ENCODE measurements at regions not wholly inside any gene's neighbourhood (a gene's known extent, or its start where the extent isn't known, plus 50 kb on each side); places are given as distances from the start of the nearest gene placed in this dataset.

DNA sequence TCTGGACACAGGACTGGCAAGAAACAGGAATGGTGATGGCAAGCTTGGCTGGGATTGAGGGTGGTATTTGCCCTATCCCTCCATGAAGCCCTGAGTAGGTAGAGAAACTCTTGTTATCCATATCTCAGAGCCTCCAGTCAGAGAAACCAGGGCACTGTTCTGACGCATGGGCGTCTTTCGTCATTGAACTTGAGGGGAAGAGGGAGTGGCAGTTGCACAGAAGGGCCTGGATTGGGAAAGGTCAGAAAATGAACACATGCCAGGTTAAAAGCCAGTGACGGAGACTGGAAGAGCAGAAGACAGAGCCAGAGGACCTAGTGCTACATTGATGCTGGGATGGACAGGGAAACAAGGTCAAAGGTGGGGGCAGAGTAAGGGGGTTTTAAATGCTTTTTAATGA, 516.7 kb downstream of the PLPP3 start:
- ATAC-seq, result no peak

DNA sequence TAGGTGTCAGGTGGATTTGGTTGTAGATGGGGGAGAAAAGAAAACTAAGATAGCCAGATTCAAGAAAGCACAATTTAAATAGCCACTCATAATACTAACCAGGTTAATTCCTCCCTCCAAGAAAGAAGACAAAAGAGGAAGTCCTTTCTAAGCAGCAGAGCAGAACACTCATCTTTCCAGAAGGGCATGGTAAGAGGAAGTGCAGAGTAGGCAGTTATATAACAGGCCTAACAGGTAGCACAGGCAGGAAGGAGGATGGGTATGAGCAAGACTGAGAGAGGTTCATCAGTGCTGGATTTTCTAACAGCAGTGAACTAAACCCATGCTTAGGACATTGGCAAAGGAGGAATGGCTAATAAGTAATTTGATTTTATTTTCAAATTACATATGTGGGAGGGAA, 517.5 kb downstream of the PLPP3 start:
- ATAC-seq, result no peak

DNA sequence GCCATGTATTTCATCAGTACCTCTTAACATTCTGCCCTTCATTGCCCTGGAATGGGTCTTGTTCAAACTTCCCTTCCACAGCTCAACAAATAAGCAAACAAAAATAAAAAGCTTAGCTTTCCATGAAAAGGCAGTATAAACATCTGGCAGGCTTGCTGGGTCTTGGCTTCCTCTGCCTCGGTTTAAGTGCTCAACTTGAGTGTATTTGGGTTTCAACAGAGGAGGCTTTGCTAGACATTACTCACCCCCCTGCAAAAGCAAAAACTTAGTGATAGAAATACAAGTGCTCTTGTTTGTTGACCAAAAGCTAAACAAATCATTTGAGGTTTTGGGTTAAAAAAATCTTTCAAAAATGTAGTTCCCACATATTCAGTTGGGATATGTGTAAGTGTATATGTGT, 518.5 kb downstream of the PLPP3 start:
- ATAC-seq, result no peak

DNA sequence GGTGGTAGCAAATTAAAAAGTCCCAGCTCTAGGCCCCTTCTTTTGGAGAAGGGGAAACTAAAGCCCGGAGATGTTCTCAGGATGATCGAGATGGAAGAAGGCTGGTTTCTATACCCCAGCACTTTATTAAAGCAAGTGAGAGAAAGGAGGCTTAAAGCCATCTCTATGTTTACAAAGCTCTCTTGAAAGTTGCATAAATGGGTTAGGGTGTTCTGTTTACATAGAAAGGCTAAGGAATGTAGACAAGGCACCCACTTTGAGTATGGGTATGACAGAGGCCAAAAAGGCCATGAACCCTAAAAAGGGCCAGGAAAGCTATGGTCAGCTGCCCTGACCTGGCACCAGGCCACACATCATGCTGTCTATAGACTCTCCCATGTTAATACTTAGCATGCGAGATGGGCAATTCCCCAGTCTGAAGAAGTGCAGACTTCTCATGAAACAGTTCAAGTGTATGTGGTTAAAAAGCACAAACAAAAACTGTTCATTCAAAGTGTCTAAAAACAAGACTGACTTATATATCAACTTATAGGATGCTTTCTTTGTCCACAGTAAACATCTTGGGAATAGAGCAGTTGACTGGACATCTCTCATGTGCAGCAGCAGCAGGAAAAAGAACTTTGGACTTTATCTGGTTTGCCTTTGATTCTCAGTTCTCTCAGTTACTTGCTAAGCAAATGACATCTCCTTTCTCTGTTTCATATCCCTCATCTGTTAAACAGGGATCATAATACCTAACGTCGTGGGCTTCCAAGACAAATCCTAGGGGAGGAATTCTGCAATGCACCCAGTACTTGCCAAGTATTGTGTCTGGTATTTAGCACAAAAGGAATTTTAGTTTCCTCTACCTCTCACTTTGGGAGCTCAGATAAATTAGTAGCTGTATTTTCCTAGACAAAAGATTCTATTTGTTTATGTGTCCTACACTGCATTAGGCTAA, 521.6 kb downstream of the PLPP3 start:
- ATAC-seq, result no peak

DNA sequence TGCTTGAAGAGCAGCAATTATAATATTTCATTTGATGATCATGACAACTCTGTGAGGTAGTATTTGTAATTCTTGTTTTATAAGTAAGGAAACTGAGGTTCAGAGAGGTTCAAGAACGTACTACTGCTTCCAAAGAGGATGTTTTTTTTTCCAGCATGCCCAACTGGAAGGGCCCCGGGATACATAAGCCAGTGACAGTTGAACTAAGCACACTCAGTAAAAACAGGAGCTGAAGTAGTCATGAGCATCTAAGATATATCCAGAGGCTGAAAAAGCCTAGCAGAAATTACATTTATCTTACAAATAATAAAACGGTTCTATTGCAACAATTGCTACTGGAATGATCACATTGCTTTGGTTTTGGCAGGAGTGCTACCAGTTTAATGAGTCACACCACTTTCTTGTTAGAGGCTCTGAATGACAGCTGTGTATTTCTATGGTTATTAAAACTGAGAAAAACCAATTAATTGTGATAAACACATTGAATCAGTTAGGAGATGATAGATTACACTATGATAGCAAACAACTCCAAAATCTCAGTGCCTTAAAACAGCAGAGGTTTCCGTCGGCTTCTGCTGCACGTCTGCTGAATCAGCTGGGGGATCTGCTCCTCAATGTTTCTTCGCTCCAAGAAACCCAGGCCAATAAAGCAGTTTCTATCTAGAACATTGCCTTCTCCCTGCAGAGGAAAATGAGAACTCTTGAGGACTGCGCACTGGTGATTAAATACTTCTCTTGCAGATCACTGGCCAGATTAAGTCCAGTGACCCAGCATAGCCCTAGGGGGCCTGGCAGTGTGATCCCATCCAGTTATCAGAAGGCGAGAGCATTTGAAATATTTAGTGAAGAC, 522.7 kb downstream of the PLPP3 start:
- no peak for ATAC-seq

DNA sequence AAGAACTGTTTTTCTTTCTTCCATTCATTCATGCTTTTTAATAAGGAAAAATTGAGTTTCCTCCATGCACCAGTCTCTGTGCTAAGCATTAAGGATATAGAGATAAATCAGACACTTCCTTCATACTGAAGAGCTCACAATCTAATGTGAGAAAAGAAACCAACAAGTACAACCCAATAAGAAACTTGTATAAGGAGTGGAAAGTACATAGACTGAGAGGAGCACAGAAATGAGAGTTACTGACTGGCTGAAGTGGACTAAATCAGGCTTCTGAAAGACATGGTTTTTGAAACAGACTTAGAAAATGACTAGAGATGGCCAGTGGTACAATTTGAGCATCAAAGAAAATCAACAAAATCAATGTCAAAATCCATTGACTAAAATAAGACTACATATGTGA, 524.4 kb downstream of the PLPP3 start:
- no peak for ATAC-seq

DNA sequence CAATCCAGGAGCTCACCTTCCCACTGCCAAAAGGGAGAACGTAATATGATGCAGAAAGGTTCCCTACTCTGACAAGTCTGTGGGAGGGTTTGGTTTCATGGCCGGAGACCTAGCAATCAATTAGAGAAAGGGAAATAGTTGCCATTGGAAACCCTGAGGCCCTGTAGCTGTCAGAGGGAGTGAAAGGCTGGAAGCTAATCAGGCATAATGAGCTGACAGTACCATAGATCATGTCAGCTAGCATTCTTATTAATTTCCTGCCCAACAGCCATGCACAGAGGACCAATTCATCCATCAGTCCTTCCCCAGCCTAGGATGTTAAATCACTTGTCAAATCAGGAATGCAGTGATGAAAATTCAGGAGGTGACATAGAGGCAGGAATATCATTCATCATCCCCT, 527.3 kb downstream of the PLPP3 start:
- ATAC-seq, result no peak

DNA sequence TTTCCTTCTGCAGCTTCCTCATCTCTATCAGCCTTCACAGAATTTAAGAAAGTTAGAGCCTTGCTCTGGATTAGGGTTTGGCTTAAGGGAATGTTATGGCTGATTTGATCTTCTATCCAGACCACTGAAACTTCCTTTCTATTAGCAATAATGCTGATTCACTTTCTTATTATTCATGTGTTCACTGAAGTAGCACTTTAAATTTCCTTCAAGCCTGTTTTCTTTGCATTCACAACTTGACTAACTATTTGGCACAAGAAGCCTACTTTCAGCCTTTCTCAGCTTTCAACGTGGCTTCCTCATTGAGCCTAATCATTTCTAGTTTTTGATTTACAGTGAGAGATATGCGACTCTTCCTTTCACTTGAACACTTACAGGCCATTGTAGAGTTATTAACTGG, 528.5 kb downstream of the PLPP3 start:
- no peak for ATAC-seq

DNA sequence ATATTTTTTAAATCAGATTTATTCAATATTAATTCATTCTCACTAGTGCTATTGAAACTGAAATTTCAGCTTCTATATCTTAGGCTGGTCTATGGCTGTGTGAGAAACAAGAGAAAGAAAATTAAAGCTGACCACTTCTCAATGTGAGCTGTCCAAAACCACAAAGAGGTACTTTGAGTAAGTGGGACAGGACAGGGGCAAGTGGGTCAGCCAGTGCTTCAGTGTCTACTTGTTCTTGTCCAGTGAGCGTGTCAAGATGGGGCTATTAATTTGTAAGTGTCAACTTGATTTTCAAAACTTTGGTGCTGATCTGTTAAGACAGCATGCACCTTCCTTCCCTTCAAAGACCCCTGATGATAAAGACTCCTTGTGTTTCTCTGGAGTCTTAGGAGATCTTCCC, 533.9 kb downstream of the PLPP3 start:
- no peak for ATAC-seq

DNA sequence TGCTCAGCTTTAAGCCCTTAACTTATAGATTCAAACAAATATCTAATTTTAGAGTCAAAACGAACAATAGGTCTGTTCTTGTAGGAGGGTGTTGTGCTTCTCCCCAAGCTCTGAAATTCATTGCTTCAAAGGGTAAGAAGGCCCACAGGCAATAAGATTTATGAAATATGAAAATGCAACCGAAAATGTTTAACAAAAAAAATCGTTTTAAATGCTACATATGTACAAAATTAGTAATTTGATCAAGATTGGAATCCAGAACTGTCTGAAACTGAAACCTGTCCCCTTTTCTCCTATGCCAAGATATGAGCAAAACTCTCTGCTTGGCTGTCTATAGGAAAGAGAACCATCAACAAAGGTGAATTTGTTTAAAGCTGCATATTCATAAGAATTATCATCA, 534.3 kb downstream of the PLPP3 start:
- no peak for ATAC-seq

DNA sequence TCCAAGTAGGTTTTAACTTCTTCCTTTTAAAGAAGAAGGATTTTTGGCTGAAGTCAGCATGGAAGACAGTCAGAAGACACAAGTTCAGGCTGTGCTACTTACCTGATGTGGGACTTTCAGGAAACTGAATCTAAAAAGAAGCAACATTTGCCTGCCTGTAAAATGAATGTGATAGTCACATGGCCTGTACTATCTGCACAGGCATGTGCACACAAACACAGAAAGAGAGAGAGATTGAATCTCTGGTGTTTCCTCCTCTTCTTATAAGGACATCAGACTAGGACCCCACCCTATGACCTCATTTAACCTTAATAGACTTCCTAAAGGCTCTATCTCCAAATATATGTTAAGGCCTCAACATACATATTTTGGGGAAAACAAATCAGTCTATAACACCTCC, 542.9 kb downstream of the PLPP3 start:
- ATAC-seq, result no peak

DNA sequence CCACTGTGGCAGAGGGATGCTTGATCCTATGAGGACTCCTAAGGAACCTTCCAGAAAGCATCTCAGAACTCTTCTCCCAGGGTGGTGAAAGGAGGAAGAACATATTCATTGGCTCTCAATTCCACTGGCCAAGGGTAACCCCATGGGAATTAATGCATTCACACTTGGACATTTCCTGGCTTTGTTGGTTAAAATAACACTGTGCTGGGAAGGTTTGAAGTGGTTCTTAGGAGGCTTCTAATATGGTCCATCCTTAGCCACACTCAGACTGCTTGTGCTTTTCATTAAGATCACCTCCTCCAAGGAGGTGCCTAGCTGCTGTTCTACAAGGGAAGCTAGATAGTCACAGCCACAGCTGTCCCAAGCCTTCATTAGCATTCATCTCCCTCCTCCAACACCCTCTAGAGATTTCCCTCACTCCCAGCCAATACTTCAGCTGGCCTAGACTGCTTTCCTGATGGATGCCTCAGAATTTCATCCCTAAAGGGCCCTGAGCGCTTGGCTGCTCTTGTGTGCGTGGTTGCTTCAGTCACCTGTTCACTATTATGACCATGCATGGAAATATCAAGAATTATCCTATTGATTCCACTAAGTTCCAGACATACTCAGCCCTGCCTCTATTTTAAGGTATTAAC, 544.4 kb downstream of the PLPP3 start:
- no peak for ATAC-seq

DNA sequence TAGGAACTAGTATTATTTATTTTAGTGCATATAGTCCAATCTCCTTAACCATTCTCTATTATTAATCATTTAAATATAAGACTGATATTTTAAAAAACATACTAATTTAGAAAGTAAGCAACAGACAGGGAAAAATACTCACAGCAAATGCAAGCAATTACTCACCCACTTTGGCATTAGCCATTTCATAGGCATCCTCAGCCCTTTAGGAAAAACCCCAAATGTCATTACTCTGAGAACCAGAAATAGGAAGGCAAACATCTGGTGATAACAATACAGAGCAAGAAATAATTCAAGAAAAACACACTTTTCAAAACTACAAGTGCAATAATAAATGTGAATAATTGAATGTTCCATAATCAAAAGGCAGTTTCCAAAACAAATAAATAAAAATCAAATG, 545.1 kb downstream of the PLPP3 start:
- ATAC-seq, result no peak

DNA sequence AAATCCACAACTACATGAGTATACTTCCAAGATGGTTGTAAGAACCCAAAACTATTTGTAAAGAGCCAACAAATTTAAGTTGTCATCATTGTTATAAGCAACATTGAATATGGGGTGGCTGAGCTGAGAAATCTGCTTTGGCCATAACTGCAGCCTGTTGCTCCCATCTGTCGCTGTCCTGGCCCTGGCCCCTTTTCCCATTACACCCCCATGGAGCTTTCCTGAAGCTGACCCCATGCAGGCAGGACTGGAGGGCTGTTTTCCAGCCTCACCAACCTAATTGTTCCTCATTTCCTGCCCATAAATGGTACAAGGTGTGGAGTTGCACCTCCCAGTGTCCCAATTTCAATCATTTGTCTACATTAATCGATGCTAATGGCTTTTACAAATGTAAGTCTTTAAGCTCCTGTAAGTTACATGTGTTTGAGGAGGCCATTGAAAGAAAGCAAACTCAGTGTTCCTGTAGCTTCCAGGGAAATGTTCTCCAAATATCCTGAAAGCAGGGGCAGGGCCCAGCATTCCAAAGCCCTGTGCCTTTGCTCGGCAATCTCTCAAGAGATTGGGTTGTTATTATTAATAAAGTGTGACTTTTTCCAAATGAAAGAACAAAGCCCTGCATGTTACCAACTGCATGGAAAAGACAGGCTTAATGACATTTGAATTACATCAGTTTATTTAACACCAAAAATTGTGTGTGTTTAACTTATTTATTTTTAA, 545.9 kb downstream of the PLPP3 start:
- ATAC-seq, result no peak

DNA sequence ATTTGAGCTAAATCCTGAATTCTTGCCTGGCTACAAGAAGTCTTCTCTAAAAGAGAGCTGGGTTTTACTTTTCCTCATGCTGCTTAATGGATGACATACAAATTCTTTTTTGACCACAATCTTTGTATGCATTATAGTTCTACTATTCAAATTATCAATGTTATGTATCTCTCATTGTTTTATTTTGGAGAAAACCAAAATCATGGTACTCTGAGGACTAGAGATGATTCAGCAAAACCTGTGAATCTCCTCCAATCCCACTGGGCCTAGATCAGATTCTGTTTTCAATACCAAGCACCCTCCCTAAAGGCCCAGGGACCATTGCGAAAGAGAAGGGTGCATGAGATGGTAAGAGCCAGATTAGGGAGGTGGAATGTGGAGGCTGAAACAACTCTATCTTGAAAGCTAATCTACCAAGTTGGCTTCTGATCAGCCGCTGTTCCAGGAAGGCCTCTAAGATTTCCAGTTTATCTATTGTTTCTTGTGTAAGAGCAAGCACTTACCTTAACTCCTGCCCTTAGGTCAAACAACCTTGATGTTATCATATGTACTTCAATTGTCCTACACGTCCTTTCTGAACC, 547.2 kb downstream of the PLPP3 start:
- ATAC-seq, result no peak

DNA sequence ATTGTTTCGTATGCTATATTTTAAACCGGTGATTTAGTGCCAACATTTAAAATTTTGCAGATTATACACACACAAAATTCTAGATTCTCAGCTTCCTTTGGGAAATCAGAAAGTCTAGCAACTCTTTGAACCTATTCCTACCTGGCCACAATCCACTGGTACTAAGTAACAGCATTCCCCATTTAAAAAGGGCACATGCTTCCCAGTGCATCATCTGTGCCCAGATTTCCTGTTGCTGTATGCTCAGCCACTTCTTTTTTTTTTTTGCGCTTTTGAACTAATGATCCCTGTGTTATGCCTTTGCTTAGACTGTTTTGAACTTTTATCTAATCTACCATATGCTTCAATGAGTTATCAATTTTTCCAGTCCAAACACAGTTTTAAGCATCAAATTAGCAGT, 548.4 kb downstream of the PLPP3 start:
- ATAC-seq, result no peak

DNA sequence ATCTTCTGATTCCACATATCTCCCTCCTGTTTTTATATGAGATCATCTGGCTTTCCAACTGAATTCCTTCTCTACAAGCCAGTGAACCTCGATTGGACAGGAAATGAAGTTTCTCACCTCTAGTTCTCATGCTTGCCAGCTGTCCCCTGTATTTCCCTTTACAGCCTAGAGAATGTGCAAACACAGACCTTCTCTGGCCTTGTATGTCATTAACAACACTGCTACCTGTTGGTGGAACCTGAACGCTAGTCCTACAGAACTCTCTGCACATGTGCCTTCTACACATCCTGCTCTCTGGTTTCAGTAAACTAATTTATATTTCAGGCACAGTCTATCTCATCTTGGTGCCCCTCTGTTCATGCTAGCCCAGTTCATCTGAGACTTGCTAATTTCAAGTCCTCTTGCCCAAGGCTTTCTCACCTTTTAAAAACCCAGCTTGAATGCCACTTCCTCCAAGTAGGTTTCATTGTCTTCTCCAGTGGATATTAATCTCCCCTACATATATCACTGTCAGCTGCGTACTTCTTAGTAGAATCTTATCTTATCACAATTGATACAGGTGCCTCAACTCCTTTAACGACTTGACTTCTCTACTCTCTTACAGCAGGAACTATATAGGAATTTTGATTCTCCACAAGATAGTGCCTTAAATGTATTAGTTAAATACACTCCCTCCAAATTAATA, 549.9 kb downstream of the PLPP3 start:
- ATAC-seq, result no peak

DNA sequence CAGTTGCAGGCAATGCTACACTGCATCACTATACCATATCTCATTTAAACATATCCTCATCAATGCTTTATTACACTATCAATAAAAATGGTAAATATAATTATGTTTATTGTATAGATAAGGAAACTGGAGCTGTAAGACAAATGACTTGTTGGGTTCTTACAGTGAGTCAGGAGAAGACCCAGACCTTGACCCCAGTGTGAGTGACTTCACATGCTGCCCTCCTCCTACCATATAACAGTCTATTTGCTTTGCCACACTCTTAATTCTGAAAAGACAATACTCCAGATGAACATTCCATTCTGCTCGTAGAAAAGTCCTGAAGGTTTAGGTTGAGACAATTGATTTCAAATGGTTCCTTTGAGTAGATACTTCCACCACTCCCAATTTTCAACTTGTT, 550.5 kb downstream of the PLPP3 start:
- no peak for ATAC-seq

DNA sequence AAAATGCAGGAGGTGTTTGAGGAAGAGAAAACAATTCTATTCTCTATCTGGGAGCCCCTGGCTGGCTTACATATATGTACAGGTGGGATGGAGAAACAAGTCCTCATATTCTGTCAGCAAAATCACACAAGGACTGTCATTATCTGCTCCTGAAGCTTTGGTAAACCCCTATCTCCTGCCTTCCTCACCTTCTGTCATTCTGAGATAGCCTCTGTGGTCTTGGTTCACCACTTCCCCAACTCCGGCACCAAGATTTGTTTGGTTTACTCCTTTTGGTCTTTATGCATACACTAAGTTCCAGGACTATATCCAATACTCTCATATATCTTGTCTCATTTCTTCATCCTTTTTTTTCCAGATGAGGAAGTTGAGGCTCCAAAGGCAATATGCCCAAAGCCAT, 551.1 kb downstream of the PLPP3 start:
- no peak for ATAC-seq

DNA sequence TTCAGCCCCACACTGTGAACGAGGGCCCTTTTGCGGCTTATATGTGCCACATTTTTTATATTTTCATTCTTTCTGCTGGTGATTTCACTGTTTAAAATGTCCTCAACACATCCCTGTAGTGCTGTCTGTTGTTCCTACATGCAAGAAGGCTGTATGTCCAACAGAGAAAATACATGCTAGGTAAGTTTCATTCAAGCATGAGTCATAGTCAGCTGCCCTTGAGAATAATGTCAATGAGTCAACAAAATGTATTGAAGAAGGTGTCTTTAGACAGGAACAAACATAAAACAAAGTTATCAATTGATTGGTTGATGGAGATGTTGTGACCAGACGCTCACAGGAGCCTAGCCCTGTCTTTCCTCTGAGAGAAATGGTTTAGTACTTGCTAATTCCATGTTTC, 553.4 kb downstream of the PLPP3 start:
- no peak for ATAC-seq

DNA sequence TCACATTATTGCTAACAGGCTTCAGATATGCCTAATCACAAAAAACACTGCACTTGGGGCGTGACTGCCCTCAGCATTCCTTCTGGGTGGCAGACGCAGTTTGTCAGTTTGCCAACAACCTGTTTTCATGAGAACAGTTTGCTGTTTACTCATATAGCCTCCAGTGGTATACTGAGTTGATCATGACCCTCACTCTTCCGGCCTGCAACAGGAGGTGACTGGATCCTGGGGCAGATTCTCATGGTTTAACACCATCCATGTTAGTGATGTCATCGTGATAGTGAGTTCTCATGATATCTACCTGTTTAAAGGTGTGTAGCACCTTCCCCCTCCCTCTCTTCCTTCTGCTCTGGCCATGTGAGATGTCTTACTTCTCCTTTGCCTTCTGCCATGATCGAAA, 555.2 kb downstream of the PLPP3 start:
- ATAC-seq, result no peak

DNA sequence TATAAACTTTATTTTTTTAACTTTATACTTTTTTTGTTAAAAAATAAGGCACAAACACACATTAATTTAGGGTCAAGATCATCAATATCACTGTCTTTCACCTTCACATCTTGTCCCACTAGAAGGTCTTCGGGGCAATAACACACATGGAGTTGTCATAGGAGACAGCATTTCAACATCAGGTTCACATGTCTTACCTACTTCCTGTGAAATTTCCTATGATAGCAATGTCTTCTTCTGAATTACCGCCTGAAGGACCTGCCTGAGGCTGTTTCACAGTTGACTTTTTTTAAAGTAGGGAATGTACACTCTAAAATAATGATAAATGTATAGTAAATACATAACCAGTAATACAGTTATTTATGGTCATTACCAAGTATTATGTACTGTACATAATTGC, 559.4 kb downstream of the PLPP3 start:
- no peak for ATAC-seq
